Adrenal gland (tissue), 5 donors: ENCODE measurements at regions not wholly inside any gene's neighbourhood (a gene's known extent, or its start where the extent isn't known, plus 50 kb on each side); places are given as distances from the start of the nearest gene placed in this dataset.

Source experiments
- CTCF ChIP-seq, 6 experiments: fragments of 450-650 bp in 4 of 6; fragments of 200-600 bp in 2 of 6; sonication (generic) in 1 of 6; IDR thresholded peaks; 1 replicate in 5 of 6; 2 replicates in 1 of 6; pipeline versions ENCODE4 v1.5.1 to v1.8.0; 2016 to 2021; ENCODE audit warnings: antibody characterized with exemption in 6 of 6, mild to moderate bottlenecking in 2 of 6, moderate library complexity in 1 of 6
- POLR2A ChIP-seq, 2 donors: fragments of 450-650 bp; IDR thresholded peaks; one replicate each; pipeline ENCODE4 v1.6.1; 2017; ENCODE audit warnings: antibody characterized with exemption in 2 of 2, mild to moderate bottlenecking in 2 of 2, moderate library complexity in 1 of 2
- donor health status: DM: no; HTN: no; CAD: no.

GRCh38 chr7:72490301-72490700, 78.2 kb upstream of the CALN1 start:
- TF ChIP-seq POLR2A (IDR thresholded peaks at IDR 0.05) (no peak), CTCF (IDR thresholded peaks at IDR 0.05) (no peak)
